Skeletal muscle tissue (tissue), 3 donors: ENCODE measurements at regions not wholly inside any gene's neighbourhood (a gene's known extent, or its start where the extent isn't known, plus 50 kb on each side); places are given as distances from the start of the nearest gene placed in this dataset.

ENCODE experiments used
- H3K27ac ChIP-seq: one replicate; pipeline ENCODE4 v1.7.0; 2013; ENCODE audit warnings: mild to moderate bottlenecking, low read depth, low read length, inconsistent platforms
- H3K27me3 ChIP-seq, 3 donors: one replicate each; pipeline ENCODE4 v1.7.0; 2013; ENCODE audit warnings: low read length in 3 of 3; ENCODE audit not compliant: control insufficient read depth in 3 of 3, insufficient read depth in 3 of 3
- H3K36me3 ChIP-seq, 3 donors: one replicate each; pipeline ENCODE4 v1.7.0; 2013; ENCODE audit warnings: low read length in 3 of 3; ENCODE audit not compliant: control insufficient read depth in 3 of 3, insufficient read depth in 3 of 3
- H3K4me1 ChIP-seq, 3 donors: one replicate each; pipeline ENCODE4 v1.7.0; 2013; ENCODE audit warnings: low read length in 3 of 3, mild to moderate bottlenecking in 3 of 3; ENCODE audit not compliant: control insufficient read depth in 3 of 3, insufficient read depth in 3 of 3
- H3K4me3 ChIP-seq, 3 donors: one replicate each; pipeline ENCODE4 v1.7.0; 2013; ENCODE audit warnings: low read length in 3 of 3
- H3K9ac ChIP-seq, 3 donors: one replicate each; pipeline ENCODE4 v1.7.0; 2013; ENCODE audit warnings: low read length in 3 of 3, mild to moderate bottlenecking in 3 of 3, moderate library complexity in 2 of 3, low read depth in 1 of 3
- H3K9me3 ChIP-seq, 3 donors: one replicate each; pipeline ENCODE4 v1.7.0; 2013; ENCODE audit warnings: low read length in 3 of 3; ENCODE audit not compliant: control insufficient read depth in 3 of 3
- donor health status: Osteomylitis.

- Histone ChIP-seq H3K4me1 (no peaks in the 10 kb centered on the region), H3K27me3 (no peaks in the 10 kb centered on the region), H3K9ac (no peak overlapping the region), H3K36me3 (no peaks in the 10 kb centered on the region), H3K4me3 (no peak overlapping the region), H3K9me3 (no peaks in the 10 kb centered on the region), H3K27ac (no peak overlapping the region)
Measured at GRCh38 chr7:13169356-13169755, 481.9 kb downstream of the ARL4A start.

- H3K9me3 ChIP-seq = no peaks in the 10 kb centered on the region
- H3K27me3 ChIP-seq = no peaks in the 10 kb centered on the region
- peaks cover 0 to 3% (median 0%) of the 10 kb centered on the region in 3 donors for H3K4me1 ChIP-seq
- H3K9ac ChIP-seq = no peak overlapping the region
- H3K4me3 ChIP-seq = no peak overlapping the region
- no peak overlapping the region for H3K27ac ChIP-seq
- H3K36me3 ChIP-seq = no peaks in the 10 kb centered on the region
Measured at GRCh38 chr7:13174991-13175390, 487.6 kb downstream of the ARL4A start.

- Histone ChIP-seq H3K9me3 (no peaks in the 10 kb centered on the region), H3K4me1 (peaks cover 0 to 6% (median 0%) of the 10 kb centered on the region in 3 donors), H3K9ac (no peak overlapping the region), H3K4me3 (no peak overlapping the region), H3K27ac (no peak overlapping the region), H3K36me3 (no peaks in the 10 kb centered on the region), H3K27me3 (peaks cover 0 to 3% (median 0%) of the 10 kb centered on the region in 3 donors)
Measured at GRCh38 chr7:13179011-13179582, 491.7 kb downstream of the ARL4A start.

- H3K4me3 ChIP-seq = no peak overlapping the region
- no peak overlapping the region for H3K27ac ChIP-seq
- H3K9ac ChIP-seq = no peak overlapping the region
- H3K4me1 ChIP-seq = peaks cover 0 to 6% (median 0%) of the 10 kb centered on the region in 3 donors
- H3K27me3 ChIP-seq = peaks cover 0 to 3% (median 0%) of the 10 kb centered on the region in 3 donors
- H3K9me3 ChIP-seq = no peaks in the 10 kb centered on the region
- no peaks in the 10 kb centered on the region for H3K36me3 ChIP-seq
Measured at GRCh38 chr7:13179775-13180523, 492.5 kb downstream of the ARL4A start.

- Histone ChIP-seq H3K4me1 (peaks cover 0 to 6% (median 0%) of the 10 kb centered on the region in 3 donors), H3K36me3 (no peaks in the 10 kb centered on the region), H3K27me3 (peaks cover 0 to 3% (median 0%) of the 10 kb centered on the region in 3 donors), H3K4me3 (no peak overlapping the region), H3K9me3 (no peaks in the 10 kb centered on the region), H3K9ac (no peak overlapping the region), H3K27ac (no peak overlapping the region)
Measured at GRCh38 chr7:13181216-13181615, 493.8 kb downstream of the ARL4A start.

GRCh38 chr7:13185139-13185538 lies 497.7 kb downstream of the ARL4A start:
- H3K36me3 ChIP-seq = no peaks in the 10 kb centered on the region
- H3K4me3 ChIP-seq = no peak overlapping the region
- H3K9me3 ChIP-seq = no peaks in the 10 kb centered on the region
- H3K27me3 ChIP-seq = peaks cover 0 to 3% (median 0%) of the 10 kb centered on the region in 3 donors
- peaks cover 0 to 1% (median 0%) of the 10 kb centered on the region in 3 donors for H3K4me1 ChIP-seq
- no peak overlapping the region for H3K9ac ChIP-seq
- no peak overlapping the region for H3K27ac ChIP-seq

- no peaks in the 10 kb centered on the region for H3K9me3 ChIP-seq
- no peak overlapping the region for H3K27ac ChIP-seq
- H3K9ac ChIP-seq = no peak overlapping the region
- H3K4me3 ChIP-seq = no peak overlapping the region
- no peaks in the 10 kb centered on the region for H3K4me1 ChIP-seq
- H3K36me3 ChIP-seq = no peaks in the 10 kb centered on the region
- no peaks in the 10 kb centered on the region for H3K27me3 ChIP-seq
Measured at GRCh38 chr7:13188236-13188805, 500.9 kb downstream of the ARL4A start.

- no peak overlapping the region for H3K9ac ChIP-seq
- no peaks in the 10 kb centered on the region for H3K36me3 ChIP-seq
- no peaks in the 10 kb centered on the region for H3K9me3 ChIP-seq
- H3K4me3 ChIP-seq = no peak overlapping the region
- H3K27ac ChIP-seq = no peak overlapping the region
- no peaks in the 10 kb centered on the region for H3K27me3 ChIP-seq
- H3K4me1 ChIP-seq = no peaks in the 10 kb centered on the region
Measured at GRCh38 chr7:13188922-13189321, 501.5 kb downstream of the ARL4A start.

GRCh38 chr7:13189668-13190067 lies 502.2 kb downstream of the ARL4A start:
- H3K4me1 ChIP-seq = no peaks in the 10 kb centered on the region
- H3K9ac ChIP-seq = no peak overlapping the region
- H3K27ac ChIP-seq = no peak overlapping the region
- no peak overlapping the region for H3K4me3 ChIP-seq
- no peaks in the 10 kb centered on the region for H3K27me3 ChIP-seq
- H3K36me3 ChIP-seq = no peaks in the 10 kb centered on the region
- no peaks in the 10 kb centered on the region for H3K9me3 ChIP-seq

GRCh38 chr7:13197501-13197900 lies 510.1 kb downstream of the ARL4A start:
- Histone ChIP-seq H3K9me3 (no peaks in the 10 kb centered on the region), H3K27ac (no peak overlapping the region), H3K4me1 (no peaks in the 10 kb centered on the region), H3K9ac (no peak overlapping the region), H3K4me3 (no peak overlapping the region), H3K27me3 (no peaks in the 10 kb centered on the region), H3K36me3 (no peaks in the 10 kb centered on the region)
